Liver (tissue), 8 donors: ENCODE measurements at regions not wholly inside any gene's neighbourhood (a gene's known extent, or its start where the extent isn't known, plus 50 kb on each side); places are given as distances from the start of the nearest gene placed in this dataset.

Experiments
- DNase-seq: peaks from one replicate; pipeline ENCODE4 v3.0.0-alpha.2; 2017; ENCODE audit warnings: low spot score
- H3K27ac ChIP-seq, 2 donors: one replicate each; pipeline ENCODE4 v1.7.0; 2013; ENCODE audit warnings: inconsistent platforms in 2 of 2, low read length in 2 of 2, control low read depth in 1 of 2, low read depth in 1 of 2, mild to moderate bottlenecking in 1 of 2
- H3K27me3 ChIP-seq, 4 donors: one replicate each; pipeline versions ENCODE4 v1.6.1 to v1.7.0; 2013; ENCODE audit warnings: low read length in 3 of 4, inconsistent platforms in 1 of 4, mild to moderate bottlenecking in 1 of 4, moderate library complexity in 1 of 4; ENCODE audit not compliant: control insufficient read depth in 4 of 4, insufficient read depth in 4 of 4
- H3K36me3 ChIP-seq, 4 donors: one replicate each; pipeline versions ENCODE4 v1.6.1 to v1.7.0; 2013; ENCODE audit warnings: low read length in 3 of 4, mild to moderate bottlenecking in 3 of 4, low read depth in 1 of 4, moderate library complexity in 1 of 4; ENCODE audit not compliant: control insufficient read depth in 4 of 4, insufficient read depth in 3 of 4
- H3K4me1 ChIP-seq, 4 donors: one replicate each; pipeline versions ENCODE4 v1.6.1 to v1.7.0; 2013; ENCODE audit warnings: low read length in 3 of 4, mild to moderate bottlenecking in 3 of 4, moderate library complexity in 1 of 4; ENCODE audit not compliant: control insufficient read depth in 4 of 4, insufficient read depth in 4 of 4
- H3K4me3 ChIP-seq, 3 donors: one replicate each; pipeline versions ENCODE4 v1.6.1 to v1.7.0; 2013; ENCODE audit warnings: low read length in 3 of 3, control low read depth in 1 of 3, low read depth in 1 of 3, mild to moderate bottlenecking in 1 of 3
- H3K9ac ChIP-seq, 2 donors: one replicate each; pipeline ENCODE4 v1.7.0; 2013; ENCODE audit warnings: low read length in 2 of 2, mild to moderate bottlenecking in 2 of 2, moderate library complexity in 2 of 2, control low read depth in 1 of 2, low read depth in 1 of 2
- H3K9me3 ChIP-seq, 4 donors: one replicate each; pipeline versions ENCODE4 v1.6.1 to v1.7.0; 2013; ENCODE audit warnings: low read length in 3 of 4; ENCODE audit not compliant: control insufficient read depth in 4 of 4
- ATF3 ChIP-seq: IDR thresholded peaks from 2 replicates; pipeline ENCODE4 v1.6.1; 2016; ENCODE audit warnings: antibody characterized with exemption
- CTCF ChIP-seq: fragments of 150-350 bp; IDR thresholded peaks from 2 replicates; pipeline ENCODE4 v1.5.1; 2017; ENCODE audit warnings: improper control_type of control experiment, low read depth, low read length; ENCODE audit not compliant: missing input control
- EGR1 ChIP-seq, 2 donors: IDR thresholded peaks; 2 replicates each; pipeline ENCODE4 v1.6.1; 2016 to 2018; ENCODE audit warnings: antibody characterized with exemption in 2 of 2, low read depth in 2 of 2
- FOXA1 ChIP-seq: IDR thresholded peaks from 2 replicates; pipeline ENCODE4 v1.6.1; 2016; ENCODE audit warnings: antibody characterized with exemption
- FOXA2 ChIP-seq: IDR thresholded peaks from 2 replicates; pipeline ENCODE4 v1.6.1; 2016; ENCODE audit warnings: antibody characterized with exemption
- GABPA ChIP-seq, 2 donors: IDR thresholded peaks in 1 of 2; conservative IDR thresholded peaks in 1 of 2; 2 replicates each; pipeline ENCODE4 v1.6.1; 2016; ENCODE audit warnings: antibody characterized with exemption in 2 of 2, mild to moderate bottlenecking in 1 of 2, moderate library complexity in 1 of 2
- HNF4A ChIP-seq, 2 donors: conservative IDR thresholded peaks; 2 replicates each; pipeline ENCODE4 v1.6.1; 2016; ENCODE audit warnings: antibody characterized with exemption in 2 of 2, mild to moderate bottlenecking in 2 of 2
- HNF4G ChIP-seq: IDR thresholded peaks from 2 replicates; pipeline ENCODE4 v1.6.1; 2016; ENCODE audit warnings: antibody characterized with exemption
- JUND ChIP-seq, 2 donors: IDR thresholded peaks; 2 replicates each; pipeline ENCODE4 v1.6.1; 2016; ENCODE audit warnings: antibody characterized with exemption in 2 of 2
- MAX ChIP-seq: IDR thresholded peaks from 2 replicates; pipeline ENCODE4 v1.6.1; 2016; ENCODE audit warnings: antibody characterized with exemption
- NR2F2 ChIP-seq: IDR thresholded peaks from 2 replicates; pipeline ENCODE4 v1.6.1; 2016; ENCODE audit warnings: antibody characterized with exemption
- RAD21 ChIP-seq, 2 donors: IDR thresholded peaks; 2 replicates each; pipeline ENCODE4 v1.6.1; 2016; ENCODE audit warnings: antibody characterized with exemption in 2 of 2, mild to moderate bottlenecking in 2 of 2
- REST ChIP-seq: IDR thresholded peaks from 2 replicates; pipeline ENCODE4 v1.6.1; 2016; ENCODE audit warnings: antibody characterized with exemption, mild to moderate bottlenecking
- RXRA ChIP-seq, 2 donors: IDR thresholded peaks; 2 replicates each; pipeline ENCODE4 v1.6.1; 2017 to 2018; ENCODE audit warnings: antibody characterized with exemption in 2 of 2, mild to moderate bottlenecking in 1 of 2
- SP1 ChIP-seq: IDR thresholded peaks from 2 replicates; pipeline ENCODE4 v1.6.1; 2018; ENCODE audit warnings: antibody characterized with exemption, mild to moderate bottlenecking
- TAF1 ChIP-seq: conservative IDR thresholded peaks from 2 replicates; pipeline ENCODE4 v1.6.1; 2016; ENCODE audit warnings: antibody characterized with exemption, mild to moderate bottlenecking
- YY1 ChIP-seq: IDR thresholded peaks from 2 replicates; pipeline ENCODE4 v1.6.1; 2016; ENCODE audit warnings: antibody characterized with exemption, mild to moderate bottlenecking
- ZBTB33 ChIP-seq: IDR thresholded peaks from 2 replicates; pipeline ENCODE4 v1.6.1; 2016; ENCODE audit warnings: antibody characterized with exemption
- whole genome bisulfite sequencing: extraction: QIAGEN DNeasy Blood & Tissue Kit; methylation state at CpG from one replicate; pipeline ENCODE4 v1.1.7; 2013; 5-methylcytosine and 5-hydroxymethylcytosine counted together
- donor health status: healthy.
- donor health status: healthy.
- donor health status: healthy.
- donor health status: healthy.
- donor health status: healthy.

- TF ChIP-seq ZBTB33 (no peak), YY1 (no peak), TAF1 (no peak)
These were observed 95.6 kb upstream of the JUN start (continued) for GRCh38 chr1:58879464-58879863.

- Histone ChIP-seq H3K27me3 (no peaks in the 10 kb centered on the region), H3K4me3 (no peak overlapping the region), H3K27ac (no peak overlapping the region), H3K9me3 (no peaks in the 10 kb centered on the region), H3K9ac (no peak overlapping the region), H3K36me3 (no peaks in the 10 kb centered on the region), H3K4me1 (peaks cover 14 to 40% (median 32%) of the 10 kb centered on the region in 4 donors)
- no peak for DNase-seq
- TF ChIP-seq EGR1 (IDR thresholded peaks at IDR 0.05; ENCODE audit: low read depth in 2 of 2) (no peak), FOXA2 (no peak), MAX (no peak), FOXA1 (no peak), CTCF (no peak), ZBTB33 (no peak), HNF4A (conservative IDR thresholded peaks at IDR 0.05) (no peak), TAF1 (no peak), RXRA (IDR thresholded peaks at IDR 0.05) (no peak), HNF4G (no peak), GABPA (IDR thresholded peaks at IDR 0.05 in 1 of 2, conservative IDR thresholded peaks at IDR 0.05 in 1 of 2) (no peak), NR2F2 (no peak), REST (no peak), SP1 (no peak), RAD21 (IDR thresholded peaks at IDR 0.05) (no peak), JUND (IDR thresholded peaks at IDR 0.05) (no peak), ATF3 (no peak), YY1 (no peak)
- 95% methylated on average over 2 of the region's 2 CpGs for WGBS
These were observed 96.7 kb upstream of the JUN start for GRCh38 chr1:58880592-58880991.
